GM21717 (cell line): ENCODE measurements at regions not wholly inside any gene's neighbourhood (a gene's known extent, or its start where the extent isn't known, plus 50 kb on each side); places are given as distances from the start of the nearest gene placed in this dataset.
A peak's percentile ranks its signal among the peaks of the same experiment; 100 is the strongest.

ENCODE experiments used
- ATAC-seq: cut with Tn5 transposase; IDR thresholded peaks from one replicate; pipeline ENCODE4 v1.9.1; 2021; ENCODE audit warnings: mild to moderate bottlenecking, moderate library complexity; ENCODE audit not compliant: unreplicated experiment

DNA sequence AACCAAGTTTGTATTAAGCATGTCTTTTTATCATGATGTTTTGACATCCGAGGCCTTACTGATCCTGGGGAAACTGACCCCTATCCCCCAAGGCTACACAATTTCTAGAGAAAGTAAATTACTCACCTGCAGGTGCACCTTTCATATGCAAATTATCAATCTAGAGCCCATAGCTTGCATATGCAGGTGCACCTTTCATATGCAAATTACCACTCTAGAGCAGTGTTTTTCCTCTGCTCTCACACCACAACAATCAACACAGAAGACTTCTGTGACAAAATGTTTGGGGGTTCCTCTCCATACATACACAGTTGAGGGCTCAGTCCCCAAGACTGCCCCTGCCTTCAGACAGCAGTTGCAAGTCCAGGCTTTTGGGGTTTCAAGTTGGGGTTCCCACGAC is 203.7 kb upstream of the RORB start:
- ATAC-seq = no peak

DNA sequence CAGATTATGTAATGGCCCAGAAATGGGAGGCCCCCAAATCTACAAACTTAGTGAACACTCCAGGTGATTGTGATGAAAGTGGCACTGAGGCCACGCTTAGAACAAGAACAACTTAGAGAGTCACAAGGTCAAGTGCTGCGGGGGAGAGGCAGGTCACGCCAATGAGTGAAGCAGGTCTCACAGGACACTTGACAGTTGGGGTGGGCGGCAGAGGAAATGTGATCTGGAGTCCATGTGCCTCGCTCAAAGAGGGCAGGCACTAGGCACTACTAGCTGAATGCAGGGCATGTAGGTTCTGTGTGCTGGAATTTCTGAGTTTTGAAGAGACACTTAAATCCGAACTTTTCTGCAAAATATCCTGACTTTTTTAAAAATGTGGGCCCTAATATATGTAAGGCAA is 193.2 kb upstream of the RORB start:
- no peak for ATAC-seq

DNA sequence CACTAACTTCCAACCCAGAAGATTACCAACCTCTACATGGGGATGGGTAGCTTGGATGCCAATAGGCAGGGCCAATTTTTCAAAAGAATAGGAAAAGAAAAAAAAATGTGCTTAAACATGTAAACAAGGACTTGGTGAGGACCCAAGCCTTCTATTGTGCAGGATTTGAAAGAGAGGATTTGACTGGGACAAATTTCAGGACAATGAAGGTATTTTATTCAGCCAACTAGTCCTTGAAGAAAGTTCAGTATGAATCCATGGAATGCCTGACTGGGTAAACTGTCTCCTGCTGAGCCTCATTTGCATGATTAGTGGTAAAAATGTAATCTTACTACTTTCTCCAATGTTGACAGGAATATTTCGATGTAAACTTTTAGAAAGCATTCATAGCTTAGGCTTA is 192.5 kb upstream of the RORB start:
- ATAC-seq = no peak

DNA sequence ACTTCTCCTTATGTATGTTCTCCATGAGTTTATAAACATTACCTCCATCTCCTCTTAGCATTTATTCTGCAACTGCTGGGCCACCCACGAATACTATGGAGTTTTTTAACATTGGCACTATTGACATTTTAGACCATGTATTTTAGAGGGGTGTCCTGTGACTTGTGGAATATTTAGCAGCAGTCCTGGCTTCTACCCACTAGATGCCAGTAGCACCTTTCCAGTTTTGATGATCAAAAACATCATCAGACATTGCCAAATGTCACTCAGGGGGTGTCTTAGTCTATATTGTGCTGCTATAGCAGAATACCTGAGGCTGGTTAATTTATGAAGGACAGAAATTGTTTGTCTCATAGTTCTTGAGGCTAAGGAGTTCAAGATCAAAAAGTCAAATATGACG is 187.5 kb upstream of the RORB start:
- ATAC-seq = no peak

DNA sequence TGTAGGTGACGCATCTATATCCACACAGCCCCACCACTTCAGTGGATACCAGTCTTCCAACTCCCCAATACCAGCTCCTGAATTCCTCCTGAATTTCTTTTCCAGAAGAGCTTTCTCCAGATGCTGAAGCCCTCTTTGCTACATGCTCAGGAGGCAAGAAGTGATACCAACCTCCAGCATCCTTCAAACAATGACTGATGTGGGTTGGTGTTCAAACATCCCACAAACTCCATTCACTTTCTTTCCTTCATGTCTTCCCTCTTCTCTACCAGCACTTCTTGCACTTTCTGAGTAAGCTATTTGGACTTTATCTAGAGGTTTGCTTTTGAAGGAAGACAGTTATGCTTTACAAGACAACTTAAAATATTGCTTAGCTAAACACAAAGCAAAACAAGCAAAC is 179.9 kb upstream of the RORB start:
- ATAC-seq = no peak

DNA sequence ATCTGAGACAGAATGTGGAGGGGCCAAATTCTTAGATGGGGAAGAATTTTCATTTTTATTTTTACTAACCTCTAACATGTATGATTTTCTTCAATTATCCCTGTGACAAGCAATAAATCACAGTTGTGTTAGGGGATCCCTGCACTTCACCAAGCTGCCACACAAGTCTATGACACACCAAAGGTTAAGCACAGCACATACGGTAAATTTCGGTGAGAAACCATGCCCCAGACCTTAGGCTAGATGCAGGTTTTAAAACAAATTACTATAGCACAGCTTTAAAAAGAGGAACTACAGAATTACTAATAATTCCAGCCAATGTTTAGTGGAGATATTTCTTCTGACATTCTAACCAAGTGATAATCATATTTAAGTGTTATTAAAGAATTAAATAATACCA is 175.7 kb upstream of the RORB start:
- ATAC-seq = no peak

DNA sequence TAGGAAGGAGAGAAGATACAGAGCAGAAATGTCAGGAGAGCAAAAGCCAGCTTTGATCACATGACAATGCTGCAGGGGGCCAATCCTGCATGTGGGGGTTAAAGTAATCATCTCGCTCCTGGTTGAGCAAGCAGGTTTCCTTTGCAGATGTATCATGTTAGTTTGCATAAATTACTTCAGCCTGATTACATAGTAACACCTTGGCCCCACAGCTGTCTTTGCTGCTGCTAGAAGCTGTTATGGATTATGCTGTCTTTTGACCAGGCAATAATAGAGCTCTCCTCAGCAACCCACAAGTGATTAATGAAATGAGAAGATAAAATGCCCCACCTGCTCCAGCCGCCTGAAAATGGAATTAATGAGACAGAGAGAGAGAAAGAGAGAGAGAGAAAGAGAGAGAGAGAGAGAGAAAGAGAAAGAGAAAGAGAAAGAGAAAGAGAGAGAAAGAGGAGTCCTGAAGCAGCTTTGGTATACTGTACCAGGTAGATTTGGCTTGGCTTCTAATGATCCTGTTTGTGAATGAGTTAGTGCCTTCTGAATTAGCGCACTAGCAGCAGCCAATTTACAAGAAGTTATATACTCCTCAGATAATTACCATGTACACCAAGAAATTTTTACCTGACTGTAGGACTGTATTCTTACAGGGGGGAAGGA is 174.3 kb upstream of the RORB start:
- ATAC-seq = peak; percentile 70

- no peak for ATAC-seq
Measured at GRCh38 chr9:74330487-74331214, 166.5 kb upstream of the RORB start.

DNA sequence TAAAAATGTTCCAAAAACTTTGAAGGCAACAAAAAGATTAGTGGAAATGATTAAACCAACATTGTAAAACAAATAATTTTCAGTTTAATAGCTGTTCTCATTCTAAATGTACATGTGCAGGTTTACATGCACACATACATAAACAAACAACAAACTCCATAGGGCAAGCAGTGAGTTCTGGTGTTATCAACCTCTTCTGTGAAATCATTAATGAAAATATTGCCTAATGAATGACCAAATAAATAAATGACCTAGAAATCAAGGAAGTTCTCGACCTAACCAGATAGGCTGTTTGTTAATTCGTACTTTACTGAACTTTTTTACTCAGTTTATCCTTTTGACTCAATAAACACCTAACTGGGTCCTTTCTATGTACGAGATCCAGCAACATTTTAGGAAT is 165.5 kb upstream of the RORB start:
- ATAC-seq = no peak

- no peak for ATAC-seq
Measured at GRCh38 chr9:74333384-74334032, 163.6 kb upstream of the RORB start.

- ATAC-seq = no peak
Measured at GRCh38 chr9:74334271-74334670, 162.9 kb upstream of the RORB start.

DNA sequence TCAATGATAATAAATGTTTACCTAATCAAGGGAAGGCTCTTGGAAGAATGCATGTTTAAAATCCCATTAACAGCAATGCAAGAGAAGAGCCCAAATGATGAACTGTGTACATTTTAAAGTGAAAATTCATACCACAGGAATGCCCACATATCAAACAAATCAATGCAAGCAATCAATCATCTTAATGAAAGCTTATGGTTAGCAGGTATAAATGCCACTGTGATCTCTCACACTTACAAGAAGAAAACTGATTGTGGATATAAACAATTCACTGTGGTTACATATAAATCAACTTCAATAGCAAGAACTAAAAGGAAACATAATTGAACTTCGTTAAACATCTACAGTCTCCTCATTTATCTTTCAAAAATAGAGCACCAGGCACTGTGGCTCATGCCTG is 161.0 kb upstream of the RORB start:
- ATAC-seq = no peak

GRCh38 chr9:74348777-74349176 is 148.4 kb upstream of the RORB start:
- no peak for ATAC-seq

GRCh38 chr9:74355107-74355506 is 142.0 kb upstream of the RORB start:
- no peak for ATAC-seq

DNA sequence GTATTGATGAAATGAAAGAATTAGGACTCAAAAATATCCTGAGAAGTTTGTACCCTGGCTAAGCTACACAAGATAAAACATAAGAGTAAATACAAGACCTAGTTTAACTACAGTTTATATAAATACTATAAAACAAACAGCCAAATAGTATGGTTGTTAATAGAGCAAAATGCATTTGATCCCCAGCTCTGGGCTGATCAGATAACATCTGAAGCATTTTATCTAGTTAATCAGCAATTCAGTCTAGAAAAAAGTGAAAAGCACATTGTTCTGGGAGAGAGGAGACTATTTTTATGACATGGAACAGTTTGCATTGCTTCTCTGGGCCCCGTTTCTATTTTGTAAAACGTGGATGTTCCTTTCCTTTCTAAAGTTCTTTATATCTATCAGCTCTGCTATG is 139.6 kb upstream of the RORB start:
- ATAC-seq = no peak

DNA sequence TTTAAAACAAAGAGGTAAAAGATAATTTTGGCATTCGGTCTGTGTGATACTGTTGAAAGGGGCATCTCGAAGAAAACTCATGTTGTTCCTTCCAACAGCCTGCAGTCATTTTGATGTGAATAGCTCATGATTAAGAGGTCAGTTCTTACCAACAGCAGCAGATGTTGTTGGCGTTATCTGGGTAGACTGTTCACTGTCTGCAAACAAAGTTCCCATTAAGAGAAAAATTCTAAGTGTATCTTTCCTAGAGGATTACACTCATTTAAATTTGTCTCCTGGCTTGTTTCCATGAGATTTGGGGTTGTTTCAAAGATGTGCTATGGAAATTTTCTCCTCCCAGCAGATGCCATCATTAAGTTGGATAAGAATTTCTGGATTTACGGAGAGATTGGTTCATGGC is 138.2 kb upstream of the RORB start:
- ATAC-seq = no peak

DNA sequence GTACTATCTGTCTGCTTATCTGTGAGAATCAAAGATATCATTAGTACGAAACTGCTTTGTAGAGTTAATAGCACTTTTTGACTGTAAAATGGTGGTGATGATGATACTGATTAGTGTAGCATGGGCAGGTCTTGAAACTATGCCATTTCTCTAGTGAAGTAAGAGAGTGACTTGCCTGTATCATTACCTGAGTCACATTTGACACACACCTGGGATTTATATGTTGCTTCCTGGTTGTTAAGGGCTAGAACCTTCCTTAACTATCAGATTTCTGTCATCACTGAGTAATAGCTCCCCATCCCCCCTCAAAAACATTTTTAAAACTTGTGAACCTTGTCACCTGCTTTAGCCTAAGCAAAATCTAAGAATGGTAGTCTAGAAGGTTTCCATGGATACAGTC is 135.6 kb upstream of the RORB start:
- ATAC-seq = no peak

DNA sequence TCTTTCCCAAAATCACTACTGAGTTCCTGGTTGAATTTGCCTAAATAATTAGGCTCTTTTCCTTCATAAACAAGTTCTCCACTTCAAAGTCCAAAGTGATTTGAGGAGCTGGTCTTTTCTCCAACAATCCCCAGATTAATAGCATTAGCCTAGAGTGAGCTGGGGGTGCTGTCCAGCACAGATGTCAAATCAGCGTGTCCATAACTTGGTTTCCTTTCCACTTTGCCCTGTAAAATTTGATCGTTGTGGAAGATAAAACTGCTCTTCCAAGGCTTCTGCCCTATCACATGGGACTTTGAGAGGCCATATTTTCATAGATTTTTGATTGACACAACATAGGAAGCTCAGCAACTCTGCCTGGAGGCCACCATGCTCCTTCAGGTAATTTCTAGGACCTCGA is 134.7 kb upstream of the RORB start:
- ATAC-seq = no peak

- ATAC-seq = no peak
Measured at GRCh38 chr9:74366111-74366510, 131.0 kb upstream of the RORB start.

- no peak for ATAC-seq
Measured at GRCh38 chr9:74369844-74370243, 127.3 kb upstream of the RORB start.

- no peak for ATAC-seq
Measured at GRCh38 chr9:74373348-74373747, 123.8 kb upstream of the RORB start.

DNA sequence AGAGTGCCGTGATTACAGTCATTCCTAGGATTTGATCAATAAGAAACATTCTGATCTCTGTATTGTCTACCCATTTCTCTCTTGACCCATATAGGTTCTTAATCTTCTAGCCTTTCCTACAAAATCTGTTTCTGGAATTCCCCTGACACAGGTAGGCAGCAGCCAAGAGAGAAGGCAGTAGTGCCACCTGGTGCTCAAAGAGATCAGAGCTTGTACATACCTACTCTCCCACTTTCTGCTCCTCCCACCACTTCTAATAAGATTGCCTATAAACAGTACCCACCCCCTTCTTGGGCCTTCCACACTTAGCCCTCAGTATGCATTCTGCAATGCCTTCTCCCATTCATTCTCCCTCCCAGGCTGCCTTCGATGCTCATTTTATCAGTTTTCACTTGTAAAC is 117.4 kb upstream of the RORB start:
- ATAC-seq = peak; percentile 56
